HepG2 (cell line): ENCODE measurements at regions not wholly inside any gene's neighbourhood (a gene's known extent, or its start where the extent isn't known, plus 50 kb on each side); places are given as distances from the start of the nearest gene placed in this dataset.

Experiments
- ATAC-seq: fragments of 200-7000 bp; cut with Tn5 transposase; 3 replicates; pipeline ENCODE4 v1.9.1; 2020; ENCODE audit warnings: mild to moderate bottlenecking, moderate library complexity
- BruUV-seq: library from RNA; stranded (reverse); fragments of 400-500 nt; replicated peaks from 2 replicates; lab custom pipeline; 2021; lab: Mats Ljungman, UMichigan
- CTCF ChIA-PET: fragments of 300-600 bp; formaldehyde crosslinking; extraction: SDS; loops from one replicate; lab custom pipeline; 2021; ENCODE audit warnings: low total read pairs, inconsistent platforms, low intra/inter-chr PET ratio; lab: Yijun Ruan, JAX
- POLR2A ChIA-PET: fragments of 350-600 bp; sonication (Branson Sonifier 250); formaldehyde crosslinking; loops from one replicate; lab custom pipeline; 2020; ENCODE audit warnings: antibody characterized with exemption, inconsistent platforms; lab: Yijun Ruan, JAX
- DNase-seq: peaks from one replicate; pipeline ENCODE4 v3.0.0-alpha.2; 2015; ENCODE audit warnings: low spot score
- FAIRE-seq: peaks from 3 replicates; lab custom pipeline; 2011; peaks lifted over from hg19 to GRCh38; lab: Jason Lieb, UNC
- H2AFZ ChIP-seq: one replicate; pipeline ENCODE4 v1.6.1; 2011; ENCODE audit warnings: low read length, inconsistent platforms
- H3K27ac ChIP-seq: fragments of 300-600 bp; 3 replicates; pipeline ENCODE4 v1.8.0; 2011; ENCODE audit warnings: mixed run types, mild to moderate bottlenecking, mixed read lengths, low read length, inconsistent platforms; ENCODE audit not compliant: insufficient read depth; ENCODE audit errors: extremely low read length
- H3K27me3 ChIP-seq, 2 experiments: fragments of 200-600 bp in 1 of 2; 2 replicates in 1 of 2; 3 replicates in 1 of 2; pipeline versions ENCODE4 v1.6.0 to v1.8.0; 2011; ENCODE audit warnings: low read length in 2 of 2, mild to moderate bottlenecking in 2 of 2, moderate library complexity in 2 of 2, inconsistent platforms in 1 of 2; ENCODE audit not compliant: insufficient read depth in 2 of 2, control insufficient read depth in 1 of 2
- H3K36me3 ChIP-seq, 2 experiments: fragments of 200-600 bp in 1 of 2; replicated peaks in 1 of 2; 2 replicates in 1 of 2; 3 replicates in 1 of 2; pipeline versions ENCODE4 v1.5.1 to v1.8.0; 2011; ENCODE audit warnings: low read length in 2 of 2, inconsistent platforms in 1 of 2; ENCODE audit not compliant: insufficient read depth in 2 of 2, control insufficient read depth in 1 of 2
- H3K4me1 ChIP-seq: 2 replicates; pipeline ENCODE4 v1.5.1; 2012; ENCODE audit warnings: low read length, inconsistent platforms; ENCODE audit not compliant: insufficient read depth
- H3K4me2 ChIP-seq: 2 replicates; pipeline ENCODE4 v1.6.0; 2011; ENCODE audit warnings: low read depth, low read length, inconsistent platforms
- H3K4me3 ChIP-seq, 3 experiments: fragments of 200-600 bp in 1 of 3; sonication (generic), shearing (Covaris generic) in 1 of 3; replicated peaks in 1 of 3; 2 replicates each; pipeline ENCODE4 v1.5.1; 2011 to 2016; ENCODE audit warnings: low read length in 3 of 3, inconsistent platforms in 2 of 3, low read depth in 2 of 3, mild to moderate bottlenecking in 2 of 3, control low read depth in 1 of 3, mixed read lengths in 1 of 3; ENCODE audit not compliant: insufficient read depth in 1 of 3
- H3K79me2 ChIP-seq: one replicate; pipeline ENCODE4 v1.6.1; 2011; ENCODE audit warnings: low read length, inconsistent platforms; ENCODE audit not compliant: insufficient read depth
- H3K9ac ChIP-seq: 2 replicates; pipeline ENCODE4 v1.6.0; 2011; ENCODE audit warnings: mild to moderate bottlenecking, low read depth, low read length, inconsistent platforms; ENCODE audit not compliant: insufficient read depth
- H3K9me3 ChIP-seq: 2 replicates; pipeline ENCODE4 v1.5.1; 2012; ENCODE audit warnings: mild to moderate bottlenecking, low read length
- H4K20me1 ChIP-seq: 2 replicates; pipeline ENCODE4 v1.6.0; 2011; ENCODE audit warnings: inconsistent platforms, mild to moderate bottlenecking, low read length, moderate library complexity; ENCODE audit not compliant: insufficient read depth
- FOXC1 ChIP-seq: sonication (generic); formaldehyde crosslinking; IDR thresholded peaks from 2 replicates; pipeline ENCODE4 v1.8.0; 2022; ENCODE audit warnings: mild to moderate bottlenecking, missing genetic modification reagents, borderline replicate concordance
- HIVEP1 ChIP-seq: sonication (generic); formaldehyde crosslinking; IDR thresholded peaks from 2 replicates; pipeline ENCODE4 v1.4.0; 2020; ENCODE audit warnings: mild to moderate bottlenecking, missing genetic modification reagents
- IRX3 ChIP-seq: sonication (generic); formaldehyde crosslinking; IDR thresholded peaks from 2 replicates; pipeline ENCODE4 v1.8.1; 2023; ENCODE audit warnings: mild to moderate bottlenecking, low read depth, missing genetic modification reagents, borderline replicate concordance
- JDP2 ChIP-seq: sonication (generic); formaldehyde crosslinking; IDR thresholded peaks from 2 replicates; pipeline ENCODE4 v1.8.1; 2022; ENCODE audit warnings: missing genetic modification reagents, borderline replicate concordance
- KLF13 ChIP-seq: sonication (generic); formaldehyde crosslinking; IDR thresholded peaks from 2 replicates; pipeline ENCODE4 v1.4.0; 2020; ENCODE audit warnings: mild to moderate bottlenecking, missing genetic modification reagents
- RERE ChIP-seq: IDR thresholded peaks from 2 replicates; pipeline ENCODE4 v1.6.1; 2016; ENCODE audit warnings: low read depth, missing genetic modification reagents, missing compliant biosample characterization
- SUZ12 ChIP-seq: fragments of 150-350 bp; IDR thresholded peaks from 2 replicates; pipeline ENCODE4 v1.6.1; 2014; ENCODE audit warnings: low read depth, low read length
- ZKSCAN1 ChIP-seq: fragments of 150-350 bp; IDR thresholded peaks from 2 replicates; pipeline ENCODE4 v1.6.1; 2014; ENCODE audit warnings: low read length
- ZNF225 ChIP-seq: sonication (generic); formaldehyde crosslinking; IDR thresholded peaks from 2 replicates; pipeline ENCODE4 v1.4.0; 2020; ENCODE audit warnings: mild to moderate bottlenecking, missing genetic modification reagents
- ZNF382 ChIP-seq: sonication (generic); formaldehyde crosslinking; IDR thresholded peaks from 2 replicates; pipeline ENCODE4 v1.5.0; 2020; ENCODE audit warnings: missing genetic modification reagents, mild to moderate bottlenecking, borderline replicate concordance
- ZNF879 ChIP-seq: sonication (generic); formaldehyde crosslinking; IDR thresholded peaks from 2 replicates; pipeline ENCODE4 v1.8.1; 2023; ENCODE audit warnings: missing genetic modification reagents
- WGBS: methylation state at CpG from one replicate; pipeline ENCODE4 v1.1.6; 2017; ENCODE audit warnings: low lambda C conversion rate; 5-methylcytosine and 5-hydroxymethylcytosine counted together
- in situ Hi-C: cut with HindIII; loops from 2 replicates; pipeline ENCODE4 v1.10.0; 2017; ENCODE audit warnings: low pct_unique_long_range_greater_than_20kb; ENCODE audit not compliant: extremely low pct_ligation_motif_present
- intact Hi-C: fragments of 100-400 bp; cut with micrococcal nuclease; formaldehyde crosslinking; loops from one replicate; pipeline ENCODE4 v1.10.0; 2022; ENCODE audit not compliant: unreplicated experiment
- TF ChIP-seq, protein P1 (sequence below): sonication (generic); formaldehyde crosslinking; IDR thresholded peaks from 2 replicates; pipeline ENCODE4 v1.8.1; 2022; ENCODE audit warnings: mild to moderate bottlenecking, missing genetic modification reagents
- TF ChIP-seq, protein P2 (sequence below), 2 experiments: sonication (generic) in 1 of 2; formaldehyde crosslinking in 1 of 2; IDR thresholded peaks; 2 replicates each; pipeline versions ENCODE4 v1.5.1 to v1.6.1; 2011 to 2020; ENCODE audit warnings: borderline replicate concordance in 1 of 2, low read depth in 1 of 2, low read length in 1 of 2, mild to moderate bottlenecking in 1 of 2, missing genetic modification reagents in 1 of 2, moderate library complexity in 1 of 2

DNA sequence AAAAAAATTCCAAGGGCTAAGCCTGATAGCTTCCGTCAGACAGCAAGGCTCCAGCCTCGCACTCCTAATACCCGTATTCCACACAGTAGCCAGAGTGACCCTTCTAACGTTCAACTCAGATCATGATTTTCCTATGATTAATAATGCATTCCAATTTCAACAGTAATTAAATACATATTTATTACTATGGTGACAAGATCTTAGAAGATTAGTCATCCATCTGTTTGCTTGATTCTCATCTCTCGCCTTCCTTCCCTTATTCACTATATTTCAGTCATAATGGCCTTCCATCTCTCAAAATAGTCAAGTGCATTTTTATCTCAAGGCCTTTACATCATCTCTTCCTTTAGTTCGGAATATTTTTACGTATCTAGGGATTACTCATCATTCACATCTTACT is 621.2 kb upstream of the SPRY2 start:
- TF ChIP-seq, protein P1, sequence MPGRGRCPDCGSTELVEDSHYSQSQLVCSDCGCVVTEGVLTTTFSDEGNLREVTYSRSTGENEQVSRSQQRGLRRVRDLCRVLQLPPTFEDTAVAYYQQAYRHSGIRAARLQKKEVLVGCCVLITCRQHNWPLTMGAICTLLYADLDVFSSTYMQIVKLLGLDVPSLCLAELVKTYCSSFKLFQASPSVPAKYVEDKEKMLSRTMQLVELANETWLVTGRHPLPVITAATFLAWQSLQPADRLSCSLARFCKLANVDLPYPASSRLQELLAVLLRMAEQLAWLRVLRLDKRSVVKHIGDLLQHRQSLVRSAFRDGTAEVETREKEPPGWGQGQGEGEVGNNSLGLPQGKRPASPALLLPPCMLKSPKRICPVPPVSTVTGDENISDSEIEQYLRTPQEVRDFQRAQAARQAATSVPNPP = no peak
- TF ChIP-seq IRX3 (no peak), KLF13 (CRISPR knock-in tag) (no peak), HIVEP1 (no peak), RERE (CRISPR knock-in tag) (no peak), SUZ12 (no peak), ZNF879 (no peak), FOXC1 (no peak), ZNF225 (CRISPR knock-in tag) (no peak), JDP2 (no peak), ZKSCAN1 (no peak), ZNF382 (no peak)
- TF ChIP-seq, protein P2, sequence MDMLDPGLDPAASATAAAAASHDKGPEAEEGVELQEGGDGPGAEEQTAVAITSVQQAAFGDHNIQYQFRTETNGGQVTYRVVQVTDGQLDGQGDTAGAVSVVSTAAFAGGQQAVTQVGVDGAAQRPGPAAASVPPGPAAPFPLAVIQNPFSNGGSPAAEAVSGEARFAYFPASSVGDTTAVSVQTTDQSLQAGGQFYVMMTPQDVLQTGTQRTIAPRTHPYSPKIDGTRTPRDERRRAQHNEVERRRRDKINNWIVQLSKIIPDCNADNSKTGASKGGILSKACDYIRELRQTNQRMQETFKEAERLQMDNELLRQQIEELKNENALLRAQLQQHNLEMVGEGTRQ (IDR thresholded peaks at IDR 0.05; ENCODE audit: low read depth, low read length) = no peak
- TF ChIP-seq, protein P2 (CRISPR knock-in tag; IDR thresholded peaks at IDR 0.05; ENCODE audit: borderline replicate concordance) = no peak
- Histone ChIP-seq H3K9ac (no peak overlapping the region), H3K79me2 (no peaks in the 10 kb centered on the region), H3K9me3 (no peaks in the 10 kb centered on the region), H3K27me3 (no peaks in the 10 kb centered on the region), H2AFZ (no peak overlapping the region), H3K4me3 (no peak overlapping the region), H3K4me2 (no peak overlapping the region), H3K4me1 (no peaks in the 10 kb centered on the region), H4K20me1 (no peaks in the 10 kb centered on the region), H3K27ac (no peak overlapping the region), H3K36me3 (no peaks in the 10 kb centered on the region)
- ATAC-seq (no peak), FAIRE-seq (no peak), DNase-seq (no peak)
- in situ Hi-C loops = no loop called here
- ChIA-PET POLR2A (no interaction called here), CTCF (no interaction called here)
- 26% methylated on average over 7 of the region's 7 CpGs for WGBS
- no TSS peak for BruUV-seq
- intact Hi-C loops = no loop called here
